Mammary epithelial cell (primary cell): ENCODE measurements at regions not wholly inside any gene's neighbourhood (a gene's known extent, or its start where the extent isn't known, plus 50 kb on each side); places are given as distances from the start of the nearest gene placed in this dataset.

Source experiments
- CTCF ChIP-seq, 2 donors: IDR thresholded peaks in 1 of 2; conservative IDR thresholded peaks in 1 of 2; 2 replicates each; pipeline ENCODE4 v1.5.1; 2011 to 2012; ENCODE audit warnings: inconsistent platforms in 2 of 2, low read length in 2 of 2, mild to moderate bottlenecking in 2 of 2, control low read depth in 1 of 2, low read depth in 1 of 2; ENCODE audit not compliant: insufficient read depth in 1 of 2; ENCODE audit errors: extremely low read depth in 1 of 2
- EZH2 ChIP-seq: IDR thresholded peaks from 2 replicates; pipeline ENCODE4 v1.6.1; 2012; ENCODE audit warnings: low read length, inconsistent platforms, borderline replicate concordance

DNA sequence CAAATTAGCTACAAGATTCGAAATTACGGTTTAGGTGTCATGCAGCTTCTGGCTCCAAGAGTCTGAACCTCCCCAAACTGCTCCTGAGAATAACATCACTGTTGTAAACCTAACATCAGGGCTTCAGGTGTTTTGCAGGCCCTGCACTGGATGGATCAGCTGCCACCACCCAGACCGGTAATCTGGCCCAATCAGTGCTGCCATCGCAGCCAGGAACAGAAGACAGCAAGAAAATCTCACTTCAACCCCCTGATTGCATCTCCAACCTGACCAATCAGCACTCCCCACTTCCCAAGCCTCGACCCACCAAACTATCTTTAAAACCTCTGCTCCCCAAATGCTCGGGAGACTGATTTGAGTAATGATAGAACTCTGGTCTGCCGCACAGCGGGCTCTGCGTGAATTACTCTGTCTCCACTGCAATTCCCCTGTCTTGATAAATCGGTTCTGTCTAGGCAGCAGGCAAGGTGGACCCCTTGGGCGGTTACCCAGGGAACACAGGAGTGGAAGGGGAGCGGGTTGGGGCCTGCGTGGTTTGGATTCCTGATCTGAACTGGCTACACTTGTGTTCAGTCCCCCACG lies 268.5 kb upstream of the SFSWAP start:
- TF ChIP-seq CTCF (conservative IDR thresholded peaks at IDR 0.05 in 1 of 2, IDR thresholded peaks at IDR 0.05 in 1 of 2; ENCODE audit: extremely low read depth in 1 of 2, insufficient read depth in 1 of 2, low read depth in 1 of 2, low read length in 2 of 2) (no peak), EZH2 (no peak)
